H1 (cell line): ENCODE measurements at regions not wholly inside any gene's neighbourhood (a gene's known extent, or its start where the extent isn't known, plus 50 kb on each side); places are given as distances from the start of the nearest gene placed in this dataset.

Experiments
- CBX5 ChIP-seq: fragments of 300-800, 300-1000 bp; sonication (generic); IDR thresholded peaks from 2 replicates; pipeline ENCODE4 v1.7.1; 2016; ENCODE audit warnings: antibody characterized with exemption, low read length, low read depth
- CHD7 ChIP-seq: fragments of 300-600 bp; sonication (generic); IDR thresholded peaks from 2 replicates; pipeline ENCODE4 v1.7.1; 2012; ENCODE audit warnings: low read length, moderate library complexity, mild to moderate bottlenecking, inconsistent platforms; ENCODE audit not compliant: insufficient replicate concordance
- CTCF ChIP-seq, 3 experiments: IDR thresholded peaks; 1 replicate in 2 of 3; 2 replicates in 1 of 3; pipeline versions ENCODE4 v1.5.1 to v1.6.1; 2011; ENCODE audit warnings: low read length in 3 of 3, mild to moderate bottlenecking in 3 of 3, inconsistent platforms in 2 of 3, low read depth in 1 of 3, moderate library complexity in 1 of 3; ENCODE audit not compliant: insufficient read depth in 1 of 3; ENCODE audit errors: control extremely low read depth in 1 of 3
- EP300 ChIP-seq, 2 experiments: IDR thresholded peaks; 1 replicate in 1 of 2; 2 replicates in 1 of 2; pipeline ENCODE4 v1.6.1; 2011 to 2012; ENCODE audit warnings: low read depth in 2 of 2, low read length in 2 of 2, mild to moderate bottlenecking in 2 of 2, borderline replicate concordance in 1 of 2, inconsistent platforms in 1 of 2, moderate library complexity in 1 of 2
- SP2 ChIP-seq: IDR thresholded peaks from 2 replicates; pipeline ENCODE4 v1.6.1; 2012; ENCODE audit warnings: mild to moderate bottlenecking, low read length, inconsistent platforms
- SRF ChIP-seq: IDR thresholded peaks from 2 replicates; pipeline ENCODE4 v1.6.1; 2011; ENCODE audit warnings: mild to moderate bottlenecking, low read depth, low read length, moderate library complexity
- TF ChIP-seq, protein P1 (sequence below): IDR thresholded peaks from 2 replicates; pipeline ENCODE4 v1.6.1; 2012; ENCODE audit warnings: inconsistent platforms
- TF ChIP-seq, protein P2 (sequence below): IDR thresholded peaks from 2 replicates; pipeline ENCODE4 v1.6.1; 2011; ENCODE audit warnings: low read depth, mild to moderate bottlenecking, low read length; ENCODE audit not compliant: insufficient read depth

GRCh38 chr14:89473989-89474388, 57.0 kb upstream of the FOXN3 start (continued):
- TF ChIP-seq CHD7 (no peak), CTCF (IDR thresholded peaks at IDR 0.05; ENCODE audit: control extremely low read depth in 1 of 3, insufficient read depth in 1 of 3, low read depth in 1 of 3, low read length in 3 of 3) (no peak), EP300 (IDR thresholded peaks at IDR 0.05; ENCODE audit: borderline replicate concordance in 1 of 2, low read depth in 2 of 2, low read length in 2 of 2) (no peak), SRF (no peak), CBX5 (no peak), SP2 (no peak)
- TF ChIP-seq, protein P1, sequence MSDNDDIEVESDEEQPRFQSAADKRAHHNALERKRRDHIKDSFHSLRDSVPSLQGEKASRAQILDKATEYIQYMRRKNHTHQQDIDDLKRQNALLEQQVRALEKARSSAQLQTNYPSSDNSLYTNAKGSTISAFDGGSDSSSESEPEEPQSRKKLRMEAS: no peak
- TF ChIP-seq, protein P2, sequence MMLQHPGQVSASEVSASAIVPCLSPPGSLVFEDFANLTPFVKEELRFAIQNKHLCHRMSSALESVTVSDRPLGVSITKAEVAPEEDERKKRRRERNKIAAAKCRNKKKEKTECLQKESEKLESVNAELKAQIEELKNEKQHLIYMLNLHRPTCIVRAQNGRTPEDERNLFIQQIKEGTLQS: no peak
